Activated naive CD8-positive, alpha-beta T cell treated with anti-CD3 and anti-CD28 coated beads, Interleukin-2, amount 10 ng/mL, durations not matched to agents 7 days and 5 days (primary cell): ENCODE measurements at regions not wholly inside any gene's neighbourhood (a gene's known extent, or its start where the extent isn't known, plus 50 kb on each side); places are given as distances from the start of the nearest gene placed in this dataset.

Experiments
- ATAC-seq: fragments of 150-1000 bp; cut with Tn5 transposase; one replicate; pipeline ENCODE4 v1.10.0; 2021; ENCODE audit warnings: low read depth, moderate library complexity
- POLR2A ChIA-PET: fragments of 350-600 bp; sonication (Branson Sonifier 250); formaldehyde crosslinking; loops from one replicate; lab custom pipeline; 2021; ENCODE audit warnings: antibody characterized with exemption; lab: Charles Lee
- DNase-seq: peaks from one replicate; pipeline ENCODE4 v3.0.0; 2021
- H3K27ac Mint-ChIP-seq: one replicate; pipeline ENCODE4 v1.8.0; 2022; ENCODE audit warnings: mild to moderate bottlenecking, mixed read lengths
- H3K27me3 Mint-ChIP-seq: one replicate; pipeline ENCODE4 v1.8.0; 2022; ENCODE audit warnings: mild to moderate bottlenecking, moderate library complexity, mixed read lengths
- H3K36me3 Mint-ChIP-seq: one replicate; pipeline ENCODE4 v1.8.0; 2021; ENCODE audit warnings: mild to moderate bottlenecking, mixed read lengths
- H3K4me1 Mint-ChIP-seq: one replicate; pipeline ENCODE4 v1.8.0; 2021; ENCODE audit warnings: mixed read lengths
- H3K4me3 Mint-ChIP-seq: one replicate; pipeline ENCODE4 v1.8.0; 2022; ENCODE audit warnings: mild to moderate bottlenecking, moderate library complexity, mixed read lengths
- H3K9me3 Mint-ChIP-seq: one replicate; pipeline ENCODE4 v1.8.0; 2021; ENCODE audit warnings: mixed read lengths

DNA sequence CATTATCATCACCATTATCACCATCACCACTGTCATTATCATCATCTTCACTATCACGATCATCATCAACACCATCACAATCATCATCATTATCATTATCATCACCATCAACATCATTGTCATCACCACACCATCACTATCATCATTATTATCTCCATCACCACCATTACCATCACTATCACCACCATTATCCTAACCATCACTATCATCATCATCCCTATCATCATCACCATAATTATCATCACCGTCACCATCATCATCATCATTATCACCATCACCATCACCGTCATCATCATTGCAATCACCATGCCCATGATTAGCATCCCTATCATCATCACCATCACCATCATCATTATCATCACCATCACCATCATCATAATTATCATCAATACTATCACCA is 311.9 kb downstream of the IRX2 start:
- Mint-ChIP-seq H3K27me3 (no peaks in the 10 kb centered on the region), H3K4me3 (no peak overlapping the region), H3K27ac (no peak overlapping the region), H3K9me3 (no peaks in the 10 kb centered on the region), H3K4me1 (no peaks in the 10 kb centered on the region), H3K36me3 (no peaks in the 10 kb centered on the region)
- DNase-seq (no peak), ATAC-seq (no peak)
- POLR2A ChIA-PET, result no interaction called here

DNA sequence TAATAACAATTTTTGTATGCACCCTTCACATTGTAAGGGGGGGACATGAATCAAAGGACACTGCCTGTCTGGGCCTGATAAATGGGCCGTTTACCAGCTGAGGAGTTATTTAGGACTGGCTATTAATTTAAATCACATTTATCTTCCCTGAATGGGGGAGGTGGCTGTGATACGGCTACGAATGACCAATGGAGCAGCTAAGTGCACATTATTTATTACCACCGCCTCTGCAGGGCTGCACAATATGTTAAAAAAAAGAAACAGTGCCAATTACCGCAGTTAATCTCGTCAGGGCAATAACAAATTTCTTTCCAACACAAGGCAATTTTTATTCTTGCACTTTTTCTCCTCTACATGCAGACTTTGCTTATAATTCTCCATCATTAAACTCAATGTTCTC is 318.4 kb downstream of the IRX2 start:
- Mint-ChIP-seq H3K4me3 (no peak overlapping the region), H3K4me1 (no peaks in the 10 kb centered on the region), H3K27ac (no peak overlapping the region), H3K9me3 (peaks cover 5% of the 10 kb centered on the region), H3K36me3 (no peaks in the 10 kb centered on the region), H3K27me3 (no peaks in the 10 kb centered on the region)
- no peak for ATAC-seq
- POLR2A ChIA-PET, result no interaction called here
- no peak for DNase-seq

DNA sequence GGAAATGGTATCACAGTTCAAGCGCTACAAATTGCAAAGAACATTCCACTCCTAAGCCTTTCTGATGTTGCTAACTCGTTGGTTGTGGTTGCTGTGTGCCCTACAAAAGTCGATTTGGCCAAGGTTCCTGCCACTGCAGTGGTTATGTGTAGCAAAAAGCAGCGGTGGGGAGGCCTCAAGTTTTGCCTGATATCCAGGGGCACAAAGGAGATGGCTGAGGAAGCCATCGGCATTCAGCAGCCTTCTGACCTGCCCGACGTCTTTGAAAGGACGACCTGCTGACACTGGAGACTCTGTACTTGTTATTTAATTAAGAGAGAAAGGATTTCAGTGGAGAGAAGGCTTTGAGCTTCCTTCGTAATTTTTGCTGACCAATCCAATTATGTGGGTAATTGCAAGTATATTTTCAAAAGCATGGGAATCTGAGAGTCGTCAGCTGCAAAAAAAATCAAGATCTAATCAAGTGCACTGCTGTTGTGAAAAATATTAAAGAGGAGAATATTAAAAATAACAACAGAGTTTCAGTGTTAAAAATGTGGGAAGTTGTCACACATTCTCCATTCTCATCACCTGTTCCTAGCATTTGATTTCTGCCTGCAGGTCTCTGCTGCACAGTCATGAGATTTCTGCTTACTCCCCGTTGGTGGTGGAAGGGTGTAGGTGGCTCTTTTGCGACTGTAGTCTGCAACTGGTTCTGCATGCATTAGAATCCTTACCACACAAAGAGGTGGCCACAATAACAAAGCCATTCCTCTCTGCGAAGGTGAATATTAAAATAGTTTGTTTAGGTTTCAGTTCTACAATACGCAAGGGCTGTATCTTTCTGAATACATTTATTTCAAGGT is 319.2 kb downstream of the IRX2 start:
- H3K36me3 Mint-ChIP-seq, result no peaks in the 10 kb centered on the region
- no peaks in the 10 kb centered on the region for H3K4me1 Mint-ChIP-seq
- ATAC-seq (no peak), DNase-seq (no peak)
- peaks cover 5% of the 10 kb centered on the region for H3K9me3 Mint-ChIP-seq
- POLR2A ChIA-PET, result no interaction called here
- H3K27me3 Mint-ChIP-seq, result no peaks in the 10 kb centered on the region
- no peak overlapping the region for H3K27ac Mint-ChIP-seq
- H3K4me3 Mint-ChIP-seq, result no peak overlapping the region

DNA sequence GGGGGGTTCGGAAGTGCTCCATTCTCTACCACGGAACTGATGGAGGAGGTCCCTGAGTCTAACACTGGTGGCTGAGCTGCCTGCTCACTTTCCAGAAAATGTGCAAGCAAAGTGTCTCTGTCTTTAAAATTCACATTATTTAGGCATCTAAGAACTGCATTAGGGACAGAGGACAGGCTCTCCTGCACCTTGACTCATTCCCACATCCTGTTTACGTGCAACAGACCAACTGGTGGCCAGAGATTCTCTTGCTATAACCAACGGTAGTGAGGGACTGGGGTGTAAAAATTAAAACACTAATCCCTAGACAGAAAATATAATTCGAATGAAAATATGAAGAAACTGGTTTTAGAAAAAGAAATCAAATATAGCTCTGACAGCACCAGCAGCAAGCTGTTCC is 320.9 kb downstream of the IRX2 start:
- no peak overlapping the region for H3K4me3 Mint-ChIP-seq
- DNase-seq, result no peak
- POLR2A ChIA-PET, result no interaction called here
- no peak overlapping the region for H3K27ac Mint-ChIP-seq
- ATAC-seq, result no peak
- no peaks in the 10 kb centered on the region for H3K36me3 Mint-ChIP-seq
- H3K4me1 Mint-ChIP-seq, result no peaks in the 10 kb centered on the region
- no peaks in the 10 kb centered on the region for H3K27me3 Mint-ChIP-seq
- H3K9me3 Mint-ChIP-seq, result peaks cover 5% of the 10 kb centered on the region

DNA sequence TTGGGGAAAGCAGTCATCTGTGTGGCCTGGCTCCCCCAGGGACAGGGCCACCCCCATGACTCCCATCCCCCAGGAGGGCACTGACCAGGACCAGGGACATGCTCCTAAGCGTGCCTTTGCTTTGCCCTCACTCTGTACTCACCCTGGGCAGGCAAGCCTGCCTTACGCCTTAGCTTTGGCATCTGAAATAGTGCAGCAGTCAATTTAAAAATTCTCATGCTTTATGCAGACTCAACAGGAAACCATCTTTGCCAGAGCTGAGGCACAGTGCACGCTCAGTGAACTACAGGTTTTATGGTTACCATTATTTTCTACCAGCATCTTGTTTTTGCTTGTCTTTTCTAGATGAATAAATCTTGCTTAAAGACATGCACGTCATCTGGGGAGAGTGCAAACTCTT is 323.5 kb downstream of the IRX2 start:
- H3K9me3 Mint-ChIP-seq, result peaks cover 5% of the 10 kb centered on the region
- H3K27me3 Mint-ChIP-seq, result no peaks in the 10 kb centered on the region
- H3K4me1 Mint-ChIP-seq, result no peaks in the 10 kb centered on the region
- no peak for DNase-seq
- no peaks in the 10 kb centered on the region for H3K36me3 Mint-ChIP-seq
- H3K4me3 Mint-ChIP-seq, result no peak overlapping the region
- POLR2A ChIA-PET, result no interaction called here
- ATAC-seq, result no peak
- H3K27ac Mint-ChIP-seq, result no peak overlapping the region

DNA sequence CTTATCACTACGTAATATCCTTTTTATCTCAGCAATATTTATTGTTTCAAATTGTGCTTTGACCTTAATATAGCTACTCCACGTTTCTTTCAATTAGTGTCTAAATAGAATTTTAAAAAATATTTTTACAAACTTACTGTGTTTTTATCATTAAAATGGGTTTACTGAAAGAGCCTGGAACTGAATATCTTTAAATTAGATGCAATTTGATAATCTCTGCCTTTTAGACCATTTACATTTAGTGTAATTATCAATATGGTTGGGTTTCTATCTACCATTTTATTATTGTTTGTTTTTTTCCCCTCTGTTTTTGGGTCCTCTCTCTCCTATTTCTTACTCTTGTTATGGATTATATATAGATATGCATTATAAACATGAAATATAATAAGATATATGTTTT is 327.8 kb downstream of the IRX2 start:
- no peaks in the 10 kb centered on the region for H3K36me3 Mint-ChIP-seq
- no peak overlapping the region for H3K4me3 Mint-ChIP-seq

DNA sequence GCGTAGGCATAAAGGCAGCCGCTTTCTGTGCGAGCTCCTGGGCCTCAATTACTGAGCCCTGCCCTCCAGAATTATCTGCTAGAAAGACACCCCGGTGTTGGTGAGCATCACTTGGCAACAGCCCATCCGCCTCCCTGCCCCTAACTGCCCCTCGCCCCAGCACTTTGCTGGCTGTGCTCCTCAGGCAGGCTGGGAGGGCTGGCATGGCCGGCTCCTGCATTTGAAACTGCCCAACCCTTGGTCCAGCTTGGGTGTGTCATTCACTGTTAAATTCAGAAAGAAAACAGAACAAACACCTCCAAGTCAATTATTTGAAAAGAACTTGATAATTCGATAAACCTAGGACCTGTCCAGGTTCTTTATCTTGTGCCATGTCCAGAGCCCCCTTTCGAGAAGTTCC is 334.2 kb downstream of the IRX2 start:
- no peaks in the 10 kb centered on the region for H3K36me3 Mint-ChIP-seq
- H3K9me3 Mint-ChIP-seq, result peaks cover 1% of the 10 kb centered on the region
- H3K4me1 Mint-ChIP-seq, result no peaks in the 10 kb centered on the region
- no peak overlapping the region for H3K27ac Mint-ChIP-seq
- POLR2A ChIA-PET, result no interaction called here
- no peak overlapping the region for H3K4me3 Mint-ChIP-seq
- DNase-seq, result no peak
- no peak for ATAC-seq
- H3K27me3 Mint-ChIP-seq, result peaks cover 2% of the 10 kb centered on the region

More for the DNA sequence above, 327.8 kb downstream of the IRX2 start:
- no peaks in the 10 kb centered on the region for H3K9me3 Mint-ChIP-seq
- H3K27me3 Mint-ChIP-seq, result no peaks in the 10 kb centered on the region
- no peaks in the 10 kb centered on the region for H3K4me1 Mint-ChIP-seq
- DNase-seq (no peak), ATAC-seq (no peak)
- POLR2A ChIA-PET, result no interaction called here
- no peak overlapping the region for H3K27ac Mint-ChIP-seq

DNA sequence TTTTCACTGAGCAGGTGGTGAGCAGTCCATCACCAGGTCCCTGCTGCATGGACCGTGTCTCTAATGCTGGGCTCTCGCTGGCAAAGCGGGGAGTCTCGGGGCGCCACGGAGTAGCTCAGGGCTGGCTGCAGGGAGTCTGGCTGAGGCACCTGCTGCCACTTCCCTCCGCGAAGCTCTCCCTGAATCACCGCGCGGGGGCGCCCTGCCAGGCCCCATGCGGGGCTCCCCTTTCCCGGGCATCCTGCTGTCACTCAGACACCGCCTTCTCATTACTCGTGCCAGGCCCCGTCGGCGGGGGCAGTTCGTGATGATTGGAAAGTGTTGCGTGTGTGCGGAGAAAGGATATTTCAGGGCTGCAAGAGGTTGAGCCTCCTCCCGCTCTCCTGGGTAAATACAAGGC is 335.8 kb downstream of the IRX2 start:
- POLR2A ChIA-PET, result no interaction called here
- no peak for DNase-seq
- Mint-ChIP-seq H3K4me1 (no peaks in the 10 kb centered on the region), H3K9me3 (peaks cover 1% of the 10 kb centered on the region), H3K36me3 (no peaks in the 10 kb centered on the region), H3K4me3 (no peak overlapping the region), H3K27me3 (peaks cover 2% of the 10 kb centered on the region), H3K27ac (no peak overlapping the region)
- ATAC-seq, result no peak

DNA sequence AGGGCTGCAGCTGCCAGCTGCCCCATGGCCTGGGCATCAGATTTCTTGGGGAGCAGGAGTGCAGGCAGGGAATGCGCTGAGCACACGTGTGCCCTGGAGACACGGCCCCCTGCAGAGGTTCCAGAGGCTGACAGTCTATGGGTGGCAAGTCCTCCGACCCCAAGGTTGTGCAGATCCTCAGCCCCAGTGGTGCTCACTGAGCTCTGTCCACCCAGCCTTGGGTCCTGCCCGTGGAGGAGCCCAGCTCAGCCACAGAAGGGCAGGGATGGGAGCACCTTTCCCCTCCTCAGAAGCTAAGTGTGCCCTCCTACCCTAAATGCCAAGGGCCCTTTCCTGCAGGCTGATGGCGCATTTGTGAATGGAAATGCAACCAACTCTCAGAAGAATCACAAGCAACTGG is 341.0 kb downstream of the IRX2 start:
- H3K27ac Mint-ChIP-seq, result no peak overlapping the region
- no peak for DNase-seq
- no peaks in the 10 kb centered on the region for H3K9me3 Mint-ChIP-seq
- no peaks in the 10 kb centered on the region for H3K4me1 Mint-ChIP-seq
- no peaks in the 10 kb centered on the region for H3K27me3 Mint-ChIP-seq
- POLR2A ChIA-PET, result no interaction called here
- no peak for ATAC-seq
- no peak overlapping the region for H3K4me3 Mint-ChIP-seq
- no peaks in the 10 kb centered on the region for H3K36me3 Mint-ChIP-seq

DNA sequence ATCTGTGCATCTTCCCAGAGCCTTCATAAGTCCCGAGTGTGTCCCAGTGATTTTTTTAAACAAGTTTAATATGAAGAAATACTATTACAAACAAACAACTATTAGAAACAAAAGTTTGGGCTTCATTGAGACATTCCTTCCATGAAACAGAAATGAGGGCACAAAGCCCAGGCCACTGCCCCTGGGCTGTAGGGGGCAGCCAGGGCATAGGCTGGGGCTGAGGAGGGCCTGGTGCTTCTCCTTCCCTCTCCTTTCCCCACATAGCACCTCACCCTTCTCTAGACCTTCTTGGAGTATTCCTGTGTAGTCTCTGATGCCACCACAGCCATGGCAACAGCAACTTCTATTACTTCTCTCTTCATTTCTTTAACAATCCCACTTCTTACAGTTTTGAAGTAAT is 348.2 kb downstream of the IRX2 start:
- H3K4me3 Mint-ChIP-seq, result no peak overlapping the region

DNA sequence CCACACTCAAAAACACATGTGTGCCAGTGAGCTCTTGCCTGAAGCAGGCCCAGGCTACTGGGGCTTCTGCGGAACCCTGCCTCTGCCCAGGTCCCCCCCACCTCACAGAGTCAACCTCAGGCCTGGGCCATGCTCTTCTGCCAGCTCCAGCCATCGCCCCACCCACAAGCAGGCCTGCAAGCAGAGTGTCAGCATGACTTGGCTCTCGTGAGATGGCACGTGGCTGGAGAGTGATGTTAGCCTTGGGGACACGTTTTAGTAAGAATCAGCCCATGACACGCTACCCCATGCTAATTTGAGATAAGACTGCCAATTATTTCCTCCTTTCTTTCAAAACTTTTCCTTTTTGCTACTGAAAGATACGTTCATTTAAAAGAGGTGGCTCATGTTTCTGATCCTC is 351.7 kb downstream of the IRX2 start:
- no peak for DNase-seq
- Mint-ChIP-seq H3K27ac (no peak overlapping the region), H3K27me3 (no peaks in the 10 kb centered on the region), H3K36me3 (no peaks in the 10 kb centered on the region), H3K9me3 (no peaks in the 10 kb centered on the region), H3K4me1 (no peaks in the 10 kb centered on the region), H3K4me3 (no peak overlapping the region)
- no peak for ATAC-seq
- POLR2A ChIA-PET, result no interaction called here

More for the DNA sequence above, 348.2 kb downstream of the IRX2 start:
- no peak for DNase-seq
- no peaks in the 10 kb centered on the region for H3K36me3 Mint-ChIP-seq
- no peak overlapping the region for H3K27ac Mint-ChIP-seq
- no peaks in the 10 kb centered on the region for H3K9me3 Mint-ChIP-seq
- no peaks in the 10 kb centered on the region for H3K4me1 Mint-ChIP-seq
- H3K27me3 Mint-ChIP-seq, result no peaks in the 10 kb centered on the region
- POLR2A ChIA-PET, result no interaction called here
- no peak for ATAC-seq

DNA sequence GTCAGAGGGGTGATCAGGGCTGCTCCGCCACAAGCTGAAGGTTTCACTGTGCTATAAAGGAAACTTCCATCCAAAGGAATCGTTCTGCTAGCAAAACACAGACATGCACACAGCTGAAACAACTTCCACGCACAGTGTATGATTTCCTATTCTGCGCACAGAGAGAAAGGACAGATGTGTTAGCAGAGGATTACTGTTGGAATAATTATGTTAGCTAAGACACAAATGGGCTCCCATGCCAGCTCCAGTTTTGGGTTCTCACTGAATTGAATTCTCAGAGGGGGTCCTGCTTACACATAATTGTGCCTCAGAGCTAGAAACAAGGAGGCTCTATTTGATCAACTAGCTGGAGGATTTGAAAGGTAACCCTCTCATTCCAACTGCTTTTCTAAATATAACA is 352.4 kb downstream of the IRX2 start:
- no peak overlapping the region for H3K4me3 Mint-ChIP-seq
- H3K27ac Mint-ChIP-seq, result no peak overlapping the region
- no peak for ATAC-seq
- no peaks in the 10 kb centered on the region for H3K36me3 Mint-ChIP-seq
- POLR2A ChIA-PET, result no interaction called here
- no peaks in the 10 kb centered on the region for H3K27me3 Mint-ChIP-seq
- H3K9me3 Mint-ChIP-seq, result no peaks in the 10 kb centered on the region
- no peak for DNase-seq
- no peaks in the 10 kb centered on the region for H3K4me1 Mint-ChIP-seq

DNA sequence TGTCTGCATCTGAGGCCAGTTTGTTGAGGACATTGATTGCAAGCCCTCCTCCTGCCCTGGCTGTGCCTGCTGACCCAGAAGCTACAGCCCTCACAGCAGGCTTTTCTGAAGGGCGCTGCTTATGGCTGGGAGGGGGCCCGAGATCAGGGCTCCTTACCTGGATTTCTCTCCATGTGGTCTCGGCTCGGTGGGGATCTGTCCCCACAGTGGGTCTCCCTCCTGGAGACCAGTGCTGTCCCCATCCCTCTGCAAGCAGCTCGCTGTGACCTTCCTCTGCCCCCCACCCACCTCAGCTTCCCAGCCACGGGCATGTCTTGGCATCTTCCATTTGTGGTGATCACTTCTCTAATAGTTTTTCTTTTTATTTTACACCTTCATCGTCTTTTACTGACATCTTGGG is 357.9 kb downstream of the IRX2 start:
- DNase-seq (no peak), ATAC-seq (no peak)
- Mint-ChIP-seq H3K9me3 (no peaks in the 10 kb centered on the region), H3K36me3 (no peaks in the 10 kb centered on the region), H3K27me3 (no peaks in the 10 kb centered on the region), H3K27ac (no peak overlapping the region), H3K4me1 (no peaks in the 10 kb centered on the region), H3K4me3 (no peak overlapping the region)
- POLR2A ChIA-PET, result no interaction called here

DNA sequence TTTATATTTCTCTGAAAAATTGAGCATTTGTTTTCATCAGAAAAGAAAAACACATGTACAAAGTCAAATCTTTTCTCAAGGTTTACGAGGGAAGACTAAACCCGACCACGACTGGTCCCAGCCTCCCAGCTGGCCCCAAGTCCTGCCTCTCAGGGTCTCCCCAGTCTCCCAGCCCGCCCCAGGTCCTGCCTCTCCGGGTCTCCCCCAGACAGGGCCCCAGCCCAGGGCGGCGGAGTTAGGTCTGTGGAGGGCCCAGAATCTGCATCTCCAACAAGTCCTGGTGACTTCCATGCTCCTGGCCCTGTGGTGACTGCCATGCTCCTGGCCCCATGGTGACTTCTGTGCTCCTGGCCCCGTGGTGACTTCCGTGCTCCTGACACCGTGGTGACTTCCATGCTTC is 359.9 kb downstream of the IRX2 start:
- DNase-seq (no peak), ATAC-seq (no peak)
- Mint-ChIP-seq H3K27me3 (no peaks in the 10 kb centered on the region), H3K4me3 (no peak overlapping the region), H3K27ac (no peak overlapping the region), H3K9me3 (no peaks in the 10 kb centered on the region), H3K4me1 (no peaks in the 10 kb centered on the region), H3K36me3 (no peaks in the 10 kb centered on the region)
- POLR2A ChIA-PET, result no interaction called here
